Muscle layer of colon (tissue), 2 donors: ENCODE measurements at regions not wholly inside any gene's neighbourhood (a gene's known extent, or its start where the extent isn't known, plus 50 kb on each side); places are given as distances from the start of the nearest gene placed in this dataset.
"Not testable (repeated sequence)": the region's sequence is repeated elsewhere in the genome, so short reads cannot be mapped to it uniquely, and the experiment has no call there.

Source experiments
- H3K27ac ChIP-seq: one replicate; pipeline ENCODE4 v1.7.0; 2013; ENCODE audit warnings: low read depth, mild to moderate bottlenecking, low read length, moderate library complexity
- H3K27me3 ChIP-seq, 2 donors: one replicate each; pipeline ENCODE4 v1.7.0; 2013; ENCODE audit warnings: low read length in 2 of 2, mild to moderate bottlenecking in 2 of 2; ENCODE audit not compliant: insufficient read depth in 2 of 2, control insufficient read depth in 1 of 2
- H3K36me3 ChIP-seq: one replicate; pipeline ENCODE4 v1.7.0; 2013; ENCODE audit warnings: mild to moderate bottlenecking, low read length; ENCODE audit not compliant: insufficient read depth
- H3K4me1 ChIP-seq: one replicate; pipeline ENCODE4 v1.7.0; 2013; ENCODE audit warnings: mild to moderate bottlenecking, low read length; ENCODE audit not compliant: insufficient read depth
- H3K4me3 ChIP-seq, 2 donors: one replicate each; pipeline ENCODE4 v1.7.0; 2013; ENCODE audit warnings: low read length in 2 of 2, low read depth in 1 of 2, mild to moderate bottlenecking in 1 of 2, moderate library complexity in 1 of 2
- H3K9ac ChIP-seq: one replicate; pipeline ENCODE4 v1.7.0; 2013; ENCODE audit warnings: low read length
- H3K9me3 ChIP-seq: one replicate; pipeline ENCODE4 v1.7.0; 2013; ENCODE audit warnings: mild to moderate bottlenecking, low read length
- donor health status: abdominal sarcoma.
- donor health status: Adenocarcinoma of cecum.

- Histone ChIP-seq H3K4me1 (no peaks in the 10 kb centered on the region), H3K9ac (no peak overlapping the region), H3K27me3 (no peaks in the 10 kb centered on the region), H3K36me3 (no peaks in the 10 kb centered on the region), H3K9me3 (no peaks in the 10 kb centered on the region), H3K4me3 (no peak overlapping the region), H3K27ac (no peak overlapping the region)
Observed at GRCh38 chr5:103867857-103868598, 305.4 kb upstream of the NUDT12 start.

- H3K4me1 ChIP-seq: no peaks in the 10 kb centered on the region
- no peak overlapping the region for H3K4me3 ChIP-seq
- H3K36me3 ChIP-seq: no peaks in the 10 kb centered on the region
- no peak overlapping the region for H3K27ac ChIP-seq
- H3K9me3 ChIP-seq: no peaks in the 10 kb centered on the region
- no peak overlapping the region for H3K9ac ChIP-seq
- H3K27me3 ChIP-seq: no peaks in the 10 kb centered on the region
Observed at GRCh38 chr5:103866169-103866568, 303.6 kb upstream of the NUDT12 start.

GRCh38 chr5:103862398-103862797, 299.8 kb upstream of the NUDT12 start:
- H3K9ac ChIP-seq: no peak overlapping the region
- H3K36me3 ChIP-seq: no peaks in the 10 kb centered on the region
- no peak overlapping the region for H3K27ac ChIP-seq
- no peaks in the 10 kb centered on the region for H3K27me3 ChIP-seq
- no peaks in the 10 kb centered on the region for H3K9me3 ChIP-seq
- H3K4me3 ChIP-seq: no peak overlapping the region
- H3K4me1 ChIP-seq: no peaks in the 10 kb centered on the region

GRCh38 chr5:103860327-103860726, 297.7 kb upstream of the NUDT12 start:
- Histone ChIP-seq H3K27ac (no peak overlapping the region), H3K4me3 (no peak overlapping the region), H3K4me1 (no peaks in the 10 kb centered on the region), H3K36me3 (no peaks in the 10 kb centered on the region), H3K9me3 (no peaks in the 10 kb centered on the region), H3K9ac (no peak overlapping the region), H3K27me3 (no peaks in the 10 kb centered on the region)

DNA sequence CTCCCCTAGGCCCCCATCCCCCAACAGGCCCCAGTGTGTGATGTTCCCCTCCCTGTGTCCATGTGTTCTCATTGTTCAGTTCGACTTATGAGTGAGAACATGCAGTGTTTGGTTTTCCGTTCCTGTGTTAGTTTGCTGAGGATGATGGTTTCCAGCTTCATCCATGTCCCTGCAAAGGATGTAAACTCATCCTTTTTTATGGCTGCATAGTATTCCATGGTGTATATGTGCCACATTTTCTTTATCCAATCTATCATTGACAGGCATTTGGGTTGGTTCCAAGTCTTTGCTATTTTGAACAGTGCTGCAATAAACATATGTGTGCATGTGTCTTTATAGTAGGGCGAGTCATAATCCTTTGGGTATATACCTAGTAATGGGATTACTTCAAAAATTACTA, 295.8 kb upstream of the NUDT12 start:
- H3K4me3 ChIP-seq, H3K27me3 ChIP-seq, H3K36me3 ChIP-seq, H3K9ac ChIP-seq, H3K9me3 ChIP-seq, H3K4me1 ChIP-seq, H3K27ac ChIP-seq: not testable (repeated sequence)

DNA sequence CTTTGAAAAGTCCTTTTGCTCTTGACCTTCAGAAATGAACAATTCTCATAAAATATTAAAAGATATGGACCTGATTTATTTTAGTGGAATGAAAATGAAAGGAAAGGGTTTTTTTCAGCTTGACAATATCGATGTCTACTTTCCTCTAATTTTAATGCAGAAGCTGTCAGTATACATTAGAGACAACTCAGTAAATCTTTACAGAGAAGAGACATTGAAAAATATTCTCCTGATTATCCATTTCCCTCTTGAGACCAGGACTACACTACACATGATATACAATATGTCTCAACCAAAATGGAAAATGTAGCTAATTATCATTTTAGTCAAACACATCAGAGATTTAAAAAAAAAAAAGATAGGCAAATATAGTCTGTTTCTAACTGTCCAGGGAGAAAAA, 288.5 kb upstream of the NUDT12 start:
- Histone ChIP-seq H3K36me3 (no peaks in the 10 kb centered on the region), H3K9me3 (no peaks in the 10 kb centered on the region), H3K4me1 (no peaks in the 10 kb centered on the region), H3K27ac (no peak overlapping the region), H3K27me3 (no peaks in the 10 kb centered on the region), H3K9ac (no peak overlapping the region), H3K4me3 (no peak overlapping the region)

DNA sequence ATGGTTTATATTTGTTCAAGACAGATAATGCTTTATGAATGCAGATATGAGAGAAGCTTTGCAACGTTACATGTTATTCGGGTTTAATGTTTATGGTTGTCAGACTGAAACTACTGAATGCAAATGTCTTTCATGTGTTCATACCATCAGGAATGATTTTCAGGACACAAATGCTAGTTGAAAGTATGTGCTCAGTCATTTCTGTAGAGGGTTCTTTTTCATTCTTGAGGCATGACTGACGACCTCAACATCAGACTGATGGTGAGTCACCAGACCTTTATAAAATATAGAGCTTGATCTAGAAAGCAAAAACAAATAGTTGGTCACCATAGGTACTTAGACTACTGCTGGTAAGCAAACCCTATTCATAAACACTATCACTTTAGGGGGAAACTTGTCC, 287.3 kb upstream of the NUDT12 start:
- H3K4me1 ChIP-seq: no peaks in the 10 kb centered on the region
- H3K27ac ChIP-seq: no peak overlapping the region
- no peaks in the 10 kb centered on the region for H3K36me3 ChIP-seq
- no peaks in the 10 kb centered on the region for H3K27me3 ChIP-seq
- H3K9ac ChIP-seq: no peak overlapping the region
- no peaks in the 10 kb centered on the region for H3K9me3 ChIP-seq
- H3K4me3 ChIP-seq: no peak overlapping the region

DNA sequence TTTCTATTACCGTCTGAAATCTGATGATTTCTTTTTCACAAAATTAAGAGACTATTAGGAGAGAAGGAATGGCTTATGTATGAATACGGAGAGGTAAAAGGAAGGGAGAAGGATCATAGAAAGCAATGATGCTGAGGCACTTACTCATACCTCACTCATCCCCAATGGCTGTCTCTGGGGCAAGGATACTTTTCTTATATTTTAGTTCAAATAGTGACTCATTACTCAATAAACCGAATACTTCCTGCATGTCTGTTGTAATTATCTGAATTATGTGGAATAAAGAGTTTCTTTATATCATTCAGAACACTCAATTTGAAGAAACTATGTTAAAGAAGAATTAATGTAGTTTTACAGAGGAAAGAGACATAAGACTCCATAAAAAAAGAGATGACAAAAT, 284.5 kb upstream of the NUDT12 start:
- H3K36me3 ChIP-seq: no peaks in the 10 kb centered on the region
- H3K27me3 ChIP-seq: no peaks in the 10 kb centered on the region

DNA sequence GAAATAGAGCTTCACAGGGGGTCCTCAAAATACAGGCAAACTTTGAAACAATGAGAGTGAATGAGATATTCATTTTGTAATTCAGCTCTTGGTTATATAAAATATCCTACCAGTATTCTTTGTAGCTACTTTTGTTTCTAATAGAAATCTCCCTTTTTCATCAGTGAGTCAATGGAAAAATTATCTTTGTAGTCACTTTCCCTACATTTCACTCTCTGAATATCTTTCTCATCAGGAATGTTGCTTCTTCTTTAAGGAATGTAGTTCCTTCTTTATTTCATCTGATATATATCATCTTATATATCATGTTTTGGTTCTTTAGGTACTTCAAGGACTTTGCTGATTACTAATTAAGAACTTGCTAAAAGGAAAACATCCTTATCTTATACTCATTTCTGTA, 280.3 kb upstream of the NUDT12 start:
- Histone ChIP-seq H3K27ac (no peak overlapping the region), H3K9ac (no peak overlapping the region), H3K27me3 (no peaks in the 10 kb centered on the region), H3K9me3 (no peaks in the 10 kb centered on the region), H3K36me3 (no peaks in the 10 kb centered on the region), H3K4me1 (peaks cover 7% of the 10 kb centered on the region), H3K4me3 (no peak overlapping the region)

More for the DNA sequence above, 284.5 kb upstream of the NUDT12 start:
- no peak overlapping the region for H3K4me3 ChIP-seq
- H3K27ac ChIP-seq: no peak overlapping the region
- H3K9me3 ChIP-seq: no peaks in the 10 kb centered on the region
- H3K9ac ChIP-seq: no peak overlapping the region
- no peaks in the 10 kb centered on the region for H3K4me1 ChIP-seq

GRCh38 chr5:103840600-103840999, 278.0 kb upstream of the NUDT12 start:
- Histone ChIP-seq H3K9me3 (no peaks in the 10 kb centered on the region), H3K36me3 (no peaks in the 10 kb centered on the region), H3K27ac (no peak overlapping the region), H3K4me1 (peaks cover 7% of the 10 kb centered on the region), H3K27me3 (no peaks in the 10 kb centered on the region), H3K9ac (no peak overlapping the region), H3K4me3 (no peak overlapping the region)

DNA sequence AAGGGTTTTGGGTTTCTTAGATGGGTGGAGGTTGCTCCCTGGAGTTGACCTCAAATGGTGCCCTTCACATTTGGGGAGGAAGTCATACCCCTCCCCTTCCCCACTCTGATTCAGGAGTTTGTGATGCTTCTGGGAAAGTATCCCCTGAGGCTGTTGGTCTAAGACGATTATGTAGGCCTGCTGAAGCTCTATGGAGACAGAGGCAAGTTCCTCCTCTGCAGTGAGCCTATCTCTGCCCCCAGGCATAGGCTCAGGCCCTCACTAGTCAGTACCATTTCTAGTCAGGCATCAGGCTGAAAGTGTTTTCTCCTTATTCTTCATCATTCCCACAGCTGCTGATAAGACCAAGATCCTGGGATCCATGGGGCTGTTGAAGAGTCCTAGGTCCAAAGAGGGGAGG, 271.6 kb upstream of the NUDT12 start:
- H3K4me3 ChIP-seq: no peak overlapping the region
- no peaks in the 10 kb centered on the region for H3K9me3 ChIP-seq
- no peaks in the 10 kb centered on the region for H3K4me1 ChIP-seq
- no peak overlapping the region for H3K9ac ChIP-seq
- H3K27me3 ChIP-seq: no peaks in the 10 kb centered on the region
- no peak overlapping the region for H3K27ac ChIP-seq
- H3K36me3 ChIP-seq: no peaks in the 10 kb centered on the region

- no peaks in the 10 kb centered on the region for H3K4me1 ChIP-seq
- H3K9ac ChIP-seq: no peak overlapping the region
- H3K36me3 ChIP-seq: no peaks in the 10 kb centered on the region
- H3K4me3 ChIP-seq: no peak overlapping the region
- no peaks in the 10 kb centered on the region for H3K27me3 ChIP-seq
- no peaks in the 10 kb centered on the region for H3K9me3 ChIP-seq
- no peak overlapping the region for H3K27ac ChIP-seq
Observed at GRCh38 chr5:103829585-103829984, 267.0 kb upstream of the NUDT12 start.
